ENCODE measurements at regions not wholly inside any gene's neighbourhood (a gene's known extent, or its start where the extent isn't known, plus 50 kb on each side); places are given as distances from the start of the nearest gene placed in this dataset.

- no peak for ATAC-seq
- H3K9me3 ChIP-seq = no peaks in the 10 kb centered on the region
- no peak for FAIRE-seq
- ChIA-PET POLR2A (no interaction called here), CTCF (no interaction called here)
- no peak for DNase-seq (ENCODE audit: low read depth in 1 of 2, low spot score in 1 of 2)
- H3K4me3 ChIP-seq = no peak overlapping the region
- H3K4me2 ChIP-seq = no peak overlapping the region
- TF ChIP-seq POLR2AphosphoS2 (conservative IDR thresholded peaks at IDR 0.05; ENCODE audit: low read length) = no peak
- no peak for TF ChIP-seq CBX8 (IDR thresholded peaks at IDR 0.05)
- no peak for TF ChIP-seq CEBPB (IDR thresholded peaks at IDR 0.05)
- TF ChIP-seq TP53 (CRISPR knock-in tag; IDR thresholded peaks at IDR 0.05) = no peak
- TF ChIP-seq HOXA7 (CRISPR knock-in tag; IDR thresholded peaks at IDR 0.05) = no peak
- no peak for TF ChIP-seq RAD21 (conservative IDR thresholded peaks at IDR 0.05 in 1 of 2, IDR thresholded peaks at IDR 0.05 in 1 of 2)
- TF ChIP-seq HOXB5 (CRISPR knock-in tag; IDR thresholded peaks at IDR 0.05) = no peak
- no peak for TF ChIP-seq RCOR1 (IDR thresholded peaks at IDR 0.05; ENCODE audit: low read depth, low read length)
- TF ChIP-seq REST (IDR thresholded peaks at IDR 0.05) = no peak
- TF ChIP-seq HDAC2 (IDR thresholded peaks at IDR 0.05) = no peak
- no peak for TF ChIP-seq ELK1 (IDR thresholded peaks at IDR 0.05; ENCODE audit: low read depth, low read length)
- TF ChIP-seq NPAS2 (CRISPR knock-in tag; IDR thresholded peaks at IDR 0.05; ENCODE audit: borderline replicate concordance) = no peak
- 52% methylated on average over 4 of the region's 4 CpGs for WGBS (ENCODE audit: missing lambda C conversion rate)
- no peak overlapping the region for H3K27ac ChIP-seq
- no peaks in the 10 kb centered on the region for H3K4me1 ChIP-seq
Measured at GRCh38 chr6:122283884-122284283, 115.6 kb upstream of the HSF2 start.

- TF ChIP-seq USF2 (IDR thresholded peaks at IDR 0.05) (no peak), PHF8 (IDR thresholded peaks at IDR 0.05; ENCODE audit: borderline replicate concordance, low read depth) (no peak)
- FAIRE-seq = no peak
- ATAC-seq = no peak
- ChIA-PET CTCF (interaction anchor here (1.0 kb wide), 1 partner anchor 9 kb away, joined by 3 read pairs; no protein-coding TSS in a partner anchor), POLR2A (no interaction called here)
- no peaks in the 10 kb centered on the region for H3K9me3 ChIP-seq
- no peak overlapping the region for H3K27ac ChIP-seq
- H3K4me3 ChIP-seq = no peak overlapping the region
- 23% methylated on average over 1 of the region's 1 CpG for WGBS (ENCODE audit: missing lambda C conversion rate)
- H3K4me1 ChIP-seq = no peaks in the 10 kb centered on the region
- DNase-seq (ENCODE audit: low read depth in 1 of 2, low spot score in 1 of 2) = no peak
- no peak overlapping the region for H3K4me2 ChIP-seq
Measured at GRCh38 chr6:122284848-122285247, 114.6 kb upstream of the HSF2 start.

- FAIRE-seq (no peak), ATAC-seq (no peak), DNase-seq (ENCODE audit: low read depth in 1 of 2, low spot score in 1 of 2) (no peak)
- Histone ChIP-seq H3K9me3 (no peaks in the 10 kb centered on the region), H3K4me2 (no peak overlapping the region), H3K4me3 (no peak overlapping the region), H3K4me1 (no peaks in the 10 kb centered on the region), H3K27ac (no peak overlapping the region)
- WGBS (ENCODE audit: missing lambda C conversion rate) = 15% methylated on average over 4 of the region's 4 CpGs
- CTCF ChIA-PET = interaction anchor here (1.0 kb wide), 1 partner anchor 9 kb away, joined by 3 read pairs; no protein-coding TSS in a partner anchor
- POLR2A ChIA-PET = no interaction called here
- TF ChIP-seq BCL3 (IDR thresholded peaks at IDR 0.05) = no peak
- TF ChIP-seq MAX (IDR thresholded peaks at IDR 0.05) = no peak
- TF ChIP-seq USF2 (IDR thresholded peaks at IDR 0.05) = no peak
- TF ChIP-seq CHD4 (IDR thresholded peaks at IDR 0.05; ENCODE audit: borderline replicate concordance) = no peak
- TF ChIP-seq NFE2L2 (conservative IDR thresholded peaks at IDR 0.05; ENCODE audit: low read length) = no peak
- TF ChIP-seq JUNB (IDR thresholded peaks at IDR 0.05) = no peak
- no peak for TF ChIP-seq SREBF2 (IDR thresholded peaks at IDR 0.05)
- TF ChIP-seq RFX5 (IDR thresholded peaks at IDR 0.05) = no peak
- no peak for TF ChIP-seq FOXS1 (CRISPR knock-in tag; IDR thresholded peaks at IDR 0.05)
- no peak for TF ChIP-seq HOXB13 (CRISPR knock-in tag; IDR thresholded peaks at IDR 0.05; ENCODE audit: low read depth)
- no peak for TF ChIP-seq HEYL (CRISPR knock-in tag; IDR thresholded peaks at IDR 0.05)
- TF ChIP-seq HOXB5 (CRISPR knock-in tag; IDR thresholded peaks at IDR 0.05) = no peak
- no peak for TF ChIP-seq CBX8 (IDR thresholded peaks at IDR 0.05)
- TF ChIP-seq CBX2 (IDR thresholded peaks at IDR 0.05; ENCODE audit: borderline replicate concordance, low read depth) = no peak
- TF ChIP-seq CHD2 (IDR thresholded peaks at IDR 0.05; ENCODE audit: low read length, partially characterized antibody) = no peak
- no peak for TF ChIP-seq FOSL2 (IDR thresholded peaks at IDR 0.05)
- TF ChIP-seq FOSL2 (CRISPR knock-in tag; IDR thresholded peaks at IDR 0.05) = no peak
Measured at GRCh38 chr6:122285292-122285913, 114.0 kb upstream of the HSF2 start.

All from A549 (cell line).